Smooth muscle cell (in vitro differentiated cells): ENCODE measurements at regions not wholly inside any gene's neighbourhood (a gene's known extent, or its start where the extent isn't known, plus 50 kb on each side); places are given as distances from the start of the nearest gene placed in this dataset.

Experiments
- DNase-seq: peaks from one replicate; lab custom pipeline; 2025; ENCODE audit not compliant: unreplicated experiment; lab: John Stamatoyannopoulos, UW
- H2AFZ ChIP-seq: fragments of 200-600 bp; sonication (generic); 2 replicates; pipeline ENCODE4 v1.6.0; 2016; ENCODE audit warnings: antibody characterized with exemption, low read depth, mild to moderate bottlenecking
- H3F3A ChIP-seq: fragments of 200-600 bp; sonication (generic); 2 replicates; pipeline ENCODE4 v1.6.0; 2017; ENCODE audit warnings: antibody characterized with exemption, low read depth
- H3K27ac ChIP-seq: fragments of 200-600 bp; sonication (generic); 2 replicates; pipeline ENCODE4 v1.5.1; 2016; ENCODE audit warnings: low read depth, mild to moderate bottlenecking
- H3K27me3 ChIP-seq: fragments of 200-600 bp; sonication (generic); 2 replicates; pipeline ENCODE4 v1.6.1; 2016; ENCODE audit warnings: low read depth, mild to moderate bottlenecking
- H3K36me3 ChIP-seq: fragments of 200-600 bp; sonication (generic); 2 replicates; pipeline ENCODE4 v1.5.1; 2016; ENCODE audit warnings: low read depth
- H3K4me1 ChIP-seq: fragments of 200-600 bp; sonication (generic); 2 replicates; pipeline ENCODE4 v1.5.1; 2016; ENCODE audit warnings: low read depth
- H3K4me2 ChIP-seq: fragments of 200-600 bp; sonication (generic); 2 replicates; pipeline ENCODE4 v1.6.0; 2016; ENCODE audit warnings: mild to moderate bottlenecking
- H3K4me3 ChIP-seq: fragments of 200-600 bp; sonication (generic); 2 replicates; pipeline ENCODE4 v1.5.1; 2016; ENCODE audit warnings: mild to moderate bottlenecking
- H3K79me2 ChIP-seq: fragments of 200-600 bp; sonication (generic); 2 replicates; pipeline ENCODE4 v1.6.0; 2016; ENCODE audit warnings: low read depth, mild to moderate bottlenecking
- H3K9ac ChIP-seq: fragments of 200-600 bp; sonication (generic); 2 replicates; pipeline ENCODE4 v1.6.0; 2016; ENCODE audit warnings: low read depth
- H3K9me3 ChIP-seq: fragments of 200-600 bp; sonication (generic); replicated peaks from 2 replicates; pipeline ENCODE4 v1.5.1; 2016; ENCODE audit warnings: low read depth
- H4K20me1 ChIP-seq: fragments of 200-600 bp; sonication (generic); 2 replicates; pipeline ENCODE4 v1.6.0; 2016; ENCODE audit warnings: low read depth
- CTCF ChIP-seq: fragments of 200-600 bp; sonication (generic); IDR thresholded peaks from 2 replicates; pipeline ENCODE4 v1.5.1; 2017; ENCODE audit warnings: borderline replicate concordance, mild to moderate bottlenecking, antibody characterized with exemption; ENCODE audit not compliant: insufficient read depth, poor library complexity, severe bottlenecking
- WGBS: methylation state at CpG from one replicate; pipeline ENCODE4 v1.1.7; 2016; ENCODE audit warnings: low lambda C conversion rate; 5-methylcytosine and 5-hydroxymethylcytosine counted together

DNA sequence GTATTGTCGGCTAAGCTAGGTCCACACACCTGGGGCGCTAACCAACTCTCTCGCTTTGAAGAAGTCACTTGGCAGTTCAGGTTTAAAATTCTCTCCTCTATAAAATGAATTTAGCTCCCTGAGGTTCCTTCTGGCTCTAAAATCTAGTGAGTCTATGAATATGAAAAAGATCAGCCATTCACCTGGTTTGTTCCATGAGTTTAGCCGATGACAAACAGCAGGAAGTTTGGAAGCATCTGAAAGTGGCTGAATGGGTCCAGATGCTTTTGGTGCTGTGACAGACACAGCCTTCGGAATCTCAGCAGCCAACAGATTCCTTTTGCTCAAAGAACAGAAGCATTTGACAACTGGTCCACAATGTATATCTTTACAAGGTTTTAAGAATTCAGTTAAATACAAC, 73.4 kb upstream of the FOXN3 start:
- WGBS, result 95% methylated on average over 5 of the region's 5 CpGs
- Histone ChIP-seq H3K27ac (no peak overlapping the region), H2AFZ (no peak overlapping the region), H3K4me3 (no peak overlapping the region), H3K4me2 (no peak overlapping the region), H3K27me3 (no peaks in the 10 kb centered on the region), H3K36me3 (no peaks in the 10 kb centered on the region), H3K9me3 (no peaks in the 10 kb centered on the region), H3F3A (no peaks in the 10 kb centered on the region), H4K20me1 (no peaks in the 10 kb centered on the region), H3K79me2 (no peaks in the 10 kb centered on the region), H3K9ac (no peak overlapping the region), H3K4me1 (no peaks in the 10 kb centered on the region)
- no peak for TF ChIP-seq CTCF
- no peak for DNase-seq

DNA sequence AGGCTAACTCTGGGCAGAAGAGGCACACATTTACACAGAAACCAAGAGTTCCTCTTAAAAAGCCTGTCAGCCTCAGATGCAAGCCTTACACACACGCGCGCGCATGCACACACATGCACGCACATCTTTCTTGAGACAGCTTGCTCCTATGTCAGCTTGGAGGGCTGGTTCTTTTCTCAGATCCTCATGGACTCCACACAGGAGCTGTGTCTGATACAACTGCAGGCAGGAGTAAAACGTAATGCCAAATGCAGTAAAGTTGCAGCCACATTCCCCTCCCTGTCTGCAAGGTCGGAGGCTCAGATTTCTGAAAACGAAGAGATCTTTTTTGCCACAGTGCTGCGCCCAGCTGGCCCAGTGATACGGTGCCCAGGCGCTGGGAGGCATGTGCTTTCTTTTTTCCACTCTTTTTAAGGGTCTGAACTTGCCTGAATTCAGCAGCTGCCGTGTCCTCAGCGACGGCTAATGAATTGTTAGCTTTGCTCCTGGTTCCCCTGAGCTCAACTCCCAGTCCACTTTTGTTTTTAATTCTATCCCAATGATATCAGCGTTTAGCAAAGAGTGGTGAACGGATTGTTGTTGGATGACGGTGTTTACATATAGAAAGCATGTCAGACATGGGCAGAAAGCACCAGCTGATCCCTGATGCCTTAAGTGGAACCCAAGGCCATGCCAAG, 72.9 kb upstream of the FOXN3 start:
- Histone ChIP-seq H3K4me3 (no peak overlapping the region), H2AFZ (no peak overlapping the region), H3F3A (no peaks in the 10 kb centered on the region), H3K27ac (no peak overlapping the region), H3K36me3 (no peaks in the 10 kb centered on the region), H3K4me2 (no peak overlapping the region), H3K79me2 (no peaks in the 10 kb centered on the region), H3K9me3 (no peaks in the 10 kb centered on the region), H4K20me1 (no peaks in the 10 kb centered on the region), H3K4me1 (no peaks in the 10 kb centered on the region), H3K9ac (no peak overlapping the region), H3K27me3 (no peaks in the 10 kb centered on the region)
- no peak for DNase-seq
- WGBS, result 86% methylated on average over 17 of the region's 17 CpGs
- no peak for TF ChIP-seq CTCF

- Histone ChIP-seq H3K27ac (no peak overlapping the region), H3K9ac (no peak overlapping the region), H3K36me3 (no peaks in the 10 kb centered on the region), H3K4me2 (no peak overlapping the region), H3F3A (no peaks in the 10 kb centered on the region), H3K27me3 (no peaks in the 10 kb centered on the region), H4K20me1 (no peaks in the 10 kb centered on the region), H3K4me1 (no peaks in the 10 kb centered on the region), H3K9me3 (no peaks in the 10 kb centered on the region), H3K79me2 (no peaks in the 10 kb centered on the region), H2AFZ (no peak overlapping the region), H3K4me3 (no peak overlapping the region)
- no peak for TF ChIP-seq CTCF
- whole genome bisulfite sequencing, result 84% methylated on average over 8 of the region's 8 CpGs
- no peak for DNase-seq
Measured at GRCh38 chr14:89486961-89487360, 69.9 kb upstream of the FOXN3 start.

GRCh38 chr14:89486505-89486904, 69.5 kb upstream of the FOXN3 start:
- DNase-seq, result no peak
- WGBS, result 96% methylated on average over 8 of the region's 8 CpGs
- no peak for TF ChIP-seq CTCF
- Histone ChIP-seq H3K79me2 (no peaks in the 10 kb centered on the region), H3K4me2 (no peak overlapping the region), H3K9me3 (no peaks in the 10 kb centered on the region), H4K20me1 (no peaks in the 10 kb centered on the region), H3F3A (no peaks in the 10 kb centered on the region), H3K36me3 (no peaks in the 10 kb centered on the region), H3K27ac (no peak overlapping the region), H3K4me1 (no peaks in the 10 kb centered on the region), H3K9ac (no peak overlapping the region), H2AFZ (no peak overlapping the region), H3K4me3 (no peak overlapping the region), H3K27me3 (no peaks in the 10 kb centered on the region)
